GM21576 (cell line): ENCODE measurements at regions not wholly inside any gene's neighbourhood (a gene's known extent, or its start where the extent isn't known, plus 50 kb on each side); places are given as distances from the start of the nearest gene placed in this dataset.
"Not testable (repeated sequence)": the region's sequence is repeated elsewhere in the genome, so short reads cannot be mapped to it uniquely, and the experiment has no call there.

Experiments used
- ATAC-seq: cut with Tn5 transposase; IDR thresholded peaks from one replicate; pipeline ENCODE4 v1.9.1; 2021; ENCODE audit warnings: mild to moderate bottlenecking, moderate library complexity; ENCODE audit not compliant: unreplicated experiment

DNA sequence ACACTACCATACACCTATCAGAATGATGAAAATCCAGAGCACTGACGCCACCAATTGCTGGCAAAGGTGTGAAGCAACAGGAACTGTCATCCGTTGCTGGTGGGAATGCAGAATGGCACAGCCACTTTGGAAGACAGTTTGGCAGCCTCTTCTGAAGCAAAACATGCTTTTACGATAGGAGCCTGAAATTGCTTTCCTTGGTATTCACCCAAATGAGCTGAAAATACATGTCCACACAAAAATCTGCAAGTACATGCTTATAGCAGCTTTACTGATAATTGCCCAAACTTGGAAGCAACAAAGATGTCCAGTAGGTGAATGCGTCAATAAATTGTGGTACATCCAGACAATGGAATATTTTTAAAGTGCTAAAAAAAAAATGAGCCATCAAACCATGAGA is 322.8 kb upstream of the FAT1 start:
- no peak for ATAC-seq

DNA sequence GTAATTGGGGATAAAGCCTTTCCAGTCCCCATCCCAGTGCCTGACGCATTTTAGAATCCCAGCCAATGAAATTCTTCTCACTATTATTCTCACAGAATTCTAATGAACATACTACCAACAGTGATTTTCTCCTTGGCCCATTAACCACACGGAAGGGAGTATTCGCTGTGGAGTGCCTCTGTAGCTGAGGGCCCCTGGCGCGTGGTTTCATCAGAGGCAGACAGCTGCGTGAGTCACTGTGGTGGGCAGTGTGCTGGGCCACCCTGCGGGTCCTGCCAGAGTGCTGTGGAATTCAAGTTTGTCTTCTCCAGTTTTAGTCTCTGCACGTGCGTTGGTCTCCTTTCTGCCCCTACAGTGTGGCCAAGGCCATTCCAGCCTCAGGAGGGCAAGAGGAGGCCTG is 335.4 kb upstream of the FAT1 start:
- ATAC-seq: no peak

DNA sequence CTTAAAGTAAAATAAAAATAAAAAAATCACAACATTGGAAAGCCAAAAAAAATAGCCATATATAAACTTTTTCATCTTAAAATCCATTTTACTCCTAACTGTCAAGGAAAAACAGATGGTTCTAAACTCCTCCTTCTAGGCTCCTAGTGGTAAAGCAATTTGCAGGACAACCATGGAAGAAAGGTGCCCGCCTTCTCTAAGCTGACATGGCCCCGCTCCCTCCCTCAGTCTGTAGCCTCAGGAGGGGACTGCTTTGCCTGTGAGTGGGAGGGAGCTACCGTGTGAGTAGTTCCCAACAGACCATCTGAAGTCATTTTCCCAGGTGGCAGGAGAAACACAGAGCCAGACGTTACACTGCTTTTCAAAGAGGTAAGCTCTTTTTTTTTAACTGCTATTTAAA is 336.2 kb upstream of the FAT1 start:
- ATAC-seq: no peak

DNA sequence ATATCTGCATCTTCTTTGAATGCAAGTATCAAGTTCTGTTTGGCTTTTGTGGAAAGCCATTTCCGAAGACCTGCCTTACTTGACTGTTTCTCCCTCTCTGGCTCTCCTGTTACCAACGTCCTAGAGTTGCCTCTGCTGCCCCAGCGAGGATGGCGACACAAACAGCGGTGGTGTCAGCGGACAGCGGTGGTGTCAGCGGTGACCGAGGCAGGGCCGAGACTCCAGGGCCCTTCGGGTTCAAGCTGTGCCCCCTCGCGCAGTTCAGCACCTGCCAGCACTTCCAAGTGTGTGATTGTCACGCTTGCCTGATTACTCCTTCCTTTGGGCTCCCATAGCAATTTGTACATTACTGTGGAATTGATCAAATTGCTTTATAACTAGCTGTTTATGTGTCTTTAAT is 336.9 kb upstream of the FAT1 start:
- no peak for ATAC-seq

DNA sequence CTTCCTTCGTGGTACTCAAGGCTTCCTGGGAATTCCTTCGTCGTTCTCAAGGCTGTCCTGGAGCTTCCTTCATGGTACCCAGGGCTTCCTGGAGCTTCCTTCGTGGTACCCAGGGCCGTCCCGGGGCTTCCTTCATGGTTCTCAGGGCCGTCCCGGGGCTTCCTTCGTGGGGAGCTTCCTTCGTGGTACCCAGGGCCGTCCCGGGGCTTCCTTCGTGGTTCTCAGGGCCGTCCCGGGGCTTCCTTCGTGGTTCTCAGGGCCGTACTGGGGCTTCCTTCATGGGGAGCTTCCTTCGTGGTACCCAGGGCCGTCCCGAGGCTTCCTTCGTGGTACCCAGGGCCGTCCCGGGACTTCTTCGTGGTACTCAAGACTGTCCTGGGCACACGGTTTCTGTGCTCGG is 339.6 kb upstream of the FAT1 start:
- ATAC-seq: no peak

DNA sequence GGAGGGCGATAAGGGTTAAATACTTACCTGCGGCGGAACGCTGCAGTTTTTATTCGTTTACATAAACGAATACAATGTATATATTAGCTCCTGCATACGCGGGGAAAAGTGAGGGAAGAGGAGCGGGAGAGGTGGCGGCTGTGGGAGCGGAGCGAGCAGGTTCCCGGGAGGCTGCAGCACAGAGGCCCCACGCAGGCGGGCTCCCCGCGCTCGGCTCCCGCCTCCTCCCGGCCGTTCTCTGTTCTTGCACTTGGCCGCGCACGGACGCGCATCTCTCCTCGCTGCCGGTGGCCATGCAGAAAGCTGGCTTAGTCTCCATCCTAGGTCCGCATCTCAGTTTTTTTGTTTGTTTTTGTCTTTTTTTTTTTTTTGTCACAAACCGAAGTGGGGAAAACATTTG is 340.4 kb upstream of the FAT1 start:
- ATAC-seq: no peak

DNA sequence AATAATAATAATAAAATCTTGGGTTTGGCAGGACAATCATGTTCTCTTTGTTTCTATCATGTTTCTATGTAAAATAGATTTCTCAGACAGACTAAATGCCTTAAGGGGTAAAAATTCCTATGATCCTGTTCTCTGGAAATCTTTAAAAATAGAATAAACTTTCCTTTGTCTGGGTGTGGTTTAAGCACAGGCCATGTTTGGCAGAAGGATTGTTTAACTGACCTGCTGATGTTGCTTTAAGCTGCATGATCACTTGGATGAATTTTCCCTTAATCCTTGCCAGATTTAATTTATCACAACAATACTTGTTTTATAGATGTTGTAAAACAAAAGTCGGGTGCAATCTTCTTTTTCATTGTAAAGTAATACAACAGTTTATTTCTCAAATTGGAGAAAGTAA is 341.7 kb upstream of the FAT1 start:
- no peak for ATAC-seq

DNA sequence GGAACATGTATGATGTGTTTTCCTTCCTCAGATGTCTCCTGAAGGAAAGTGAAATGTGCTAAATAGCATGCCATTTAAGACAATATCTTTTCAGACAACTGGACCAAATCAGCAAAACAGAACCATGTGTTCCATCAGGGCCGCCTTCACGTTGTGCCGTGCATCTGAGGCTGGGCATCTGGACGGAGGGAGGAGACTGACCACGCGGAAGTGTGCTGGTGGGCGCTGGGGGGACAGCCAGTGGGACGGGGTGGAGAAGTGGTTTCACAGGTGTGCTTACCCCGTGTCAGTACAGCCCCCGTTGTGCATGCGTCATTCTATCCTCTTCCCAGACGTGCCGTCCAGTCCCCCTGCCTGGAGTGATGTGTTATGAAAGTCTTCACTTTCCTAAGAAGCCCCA is 342.1 kb upstream of the FAT1 start:
- ATAC-seq: no peak

DNA sequence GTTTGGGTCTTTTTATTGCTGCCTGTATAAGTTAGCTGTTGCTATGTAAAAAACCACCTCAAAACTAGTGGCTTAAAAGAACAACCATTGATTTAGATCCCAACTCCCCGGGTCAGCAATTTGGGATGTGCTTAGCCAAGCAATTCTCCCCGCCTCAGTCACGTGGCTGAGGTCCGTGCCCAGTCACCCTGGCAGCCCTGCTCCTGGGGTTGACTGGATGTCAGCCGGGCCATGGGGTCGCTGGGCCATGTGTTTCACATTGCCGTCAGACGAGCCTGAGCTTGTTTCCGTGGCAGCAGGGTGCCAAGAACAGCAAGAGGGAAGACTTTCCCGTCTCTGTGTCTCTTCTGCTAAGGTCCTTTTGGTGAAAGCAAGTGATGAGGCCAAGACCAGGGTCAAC is 345.7 kb upstream of the FAT1 start:
- ATAC-seq: no peak

DNA sequence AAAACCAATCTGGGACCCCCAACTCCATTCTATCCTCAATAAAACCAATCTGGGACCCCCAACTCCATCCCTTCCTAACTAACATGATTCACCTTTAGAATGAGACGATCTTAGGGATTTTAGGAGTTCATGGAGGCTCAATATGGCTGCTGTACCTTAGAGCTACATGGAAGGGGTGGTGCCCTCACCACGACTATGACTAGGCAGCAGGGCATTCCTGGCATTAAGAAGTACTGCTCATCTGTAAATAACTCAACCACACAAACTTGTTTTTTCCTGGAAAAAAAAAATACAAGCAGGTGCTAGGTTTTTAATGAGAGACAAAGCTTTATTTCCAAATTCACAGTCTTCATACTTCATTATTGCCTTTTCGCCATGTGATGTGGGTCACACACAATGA is 346.5 kb upstream of the FAT1 start:
- no peak for ATAC-seq

DNA sequence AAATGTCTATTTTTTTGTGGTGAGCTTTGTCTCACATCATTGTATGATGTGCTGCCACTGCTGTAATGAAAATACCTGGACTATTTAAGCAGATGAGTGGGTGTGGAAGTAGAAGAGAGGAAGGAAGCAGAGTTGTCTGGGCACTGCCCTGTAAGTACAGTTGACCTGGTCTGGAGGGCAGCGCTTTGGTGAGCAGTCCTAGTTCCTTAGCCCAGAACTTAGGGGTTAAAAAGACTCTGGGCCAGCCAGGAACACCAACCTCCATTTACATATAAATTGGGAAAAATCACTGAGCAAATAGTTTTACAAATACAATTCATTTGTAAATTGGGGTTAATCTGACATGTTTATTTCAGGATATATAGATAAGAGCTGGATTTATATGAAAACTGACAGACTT is 347.1 kb upstream of the FAT1 start:
- ATAC-seq: no peak

DNA sequence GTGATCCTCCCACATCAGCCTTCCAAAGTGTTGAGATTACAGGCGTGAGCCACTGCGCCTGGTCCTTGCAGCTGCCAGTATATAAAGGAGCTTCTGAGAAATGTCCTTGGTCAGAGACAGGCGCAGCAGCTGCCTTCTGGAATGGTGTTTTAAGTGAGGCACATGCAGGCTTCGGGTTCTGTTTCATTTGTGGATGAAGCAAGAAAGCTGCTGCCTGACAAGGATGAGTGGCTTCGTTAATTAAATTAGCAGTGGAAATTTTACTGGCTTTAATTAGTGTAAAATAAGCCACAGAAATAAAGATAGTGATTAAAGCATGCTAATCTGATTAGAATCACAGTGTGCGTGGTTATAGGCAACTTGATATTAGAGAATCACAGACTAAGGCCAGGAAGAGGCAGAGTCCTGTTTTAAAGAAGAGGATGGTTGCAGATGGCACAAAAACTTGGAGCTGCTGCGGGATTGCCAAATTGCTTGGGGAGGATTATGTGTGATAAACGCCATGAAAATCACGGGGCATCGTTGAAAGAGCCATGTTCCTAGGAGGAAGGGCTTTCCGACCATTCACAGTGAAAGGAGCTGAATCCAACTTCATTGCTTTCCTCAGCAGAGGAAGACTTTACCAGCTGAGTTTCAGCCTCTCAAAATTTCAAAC is 348.4 kb upstream of the FAT1 start:
- ATAC-seq: no peak

DNA sequence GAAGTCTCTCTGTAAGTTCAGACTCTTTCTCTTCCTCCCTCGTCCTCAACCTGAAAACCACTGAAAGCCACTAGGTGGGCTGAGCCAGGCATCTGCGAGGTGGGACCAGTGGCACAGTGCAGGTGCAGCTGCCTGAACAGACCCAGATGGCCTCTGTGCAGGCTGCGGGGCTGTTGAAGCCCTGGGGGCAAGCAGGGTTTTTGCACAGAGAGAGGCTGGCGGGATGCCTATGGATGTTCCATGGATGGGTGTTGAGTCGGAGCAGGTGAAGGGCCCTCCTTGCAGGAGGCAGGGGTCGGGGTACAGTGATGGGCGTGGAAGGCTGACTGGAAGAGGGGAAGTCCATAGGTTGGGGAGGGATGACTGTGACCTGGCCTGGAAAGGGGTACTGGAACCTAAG is 350.2 kb upstream of the FAT1 start:
- ATAC-seq: no peak

DNA sequence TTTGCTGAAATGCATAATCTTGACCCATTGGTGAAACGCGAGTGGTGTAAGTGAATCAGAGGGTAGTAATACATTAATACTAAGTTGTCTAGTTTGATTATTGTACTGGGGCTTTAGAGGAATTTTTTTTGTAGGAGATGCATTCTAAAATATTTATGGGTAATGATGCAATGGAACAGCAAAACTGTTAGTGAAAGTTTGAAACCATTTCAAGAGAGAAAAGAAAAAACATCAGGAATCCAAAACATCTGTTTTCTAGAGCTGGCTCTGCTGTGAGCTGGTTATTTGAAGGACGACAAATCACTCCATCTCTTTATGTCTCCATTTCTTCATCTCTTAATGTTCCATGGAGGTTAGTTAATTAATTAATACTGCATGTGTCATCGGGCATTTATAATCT is 351.9 kb upstream of the FAT1 start:
- ATAC-seq: no peak

DNA sequence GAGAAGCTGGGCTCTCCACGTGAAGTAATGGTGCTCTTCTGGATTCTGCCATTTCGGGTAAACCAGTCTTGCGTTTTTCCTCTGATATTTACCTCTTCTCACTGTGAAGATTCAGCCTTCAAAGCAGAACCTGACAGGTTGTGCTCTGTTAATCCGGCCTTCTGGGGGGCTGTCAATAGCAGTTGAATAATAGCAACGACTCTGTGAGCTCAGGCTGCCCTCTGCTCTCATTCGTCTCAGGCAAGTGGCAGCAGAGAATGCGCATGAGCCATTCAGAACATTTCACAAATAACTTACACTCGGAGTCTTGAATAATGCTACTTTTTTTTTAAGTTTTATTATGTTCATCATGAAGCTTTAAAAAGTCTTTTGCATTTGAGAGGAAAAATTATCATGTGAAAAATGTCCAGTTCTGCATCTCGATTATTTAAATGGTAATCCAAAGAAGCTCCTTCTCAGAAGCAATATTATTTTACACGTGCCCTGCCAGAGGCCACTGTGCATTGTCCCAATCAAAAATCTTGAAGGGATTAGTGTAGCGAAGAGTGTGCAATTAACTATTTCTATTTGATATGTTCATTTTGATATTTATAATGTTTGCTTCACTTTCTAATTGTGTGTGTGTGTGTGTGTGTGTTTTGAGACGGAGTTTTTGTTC is 354.2 kb upstream of the FAT1 start:
- no peak for ATAC-seq

DNA sequence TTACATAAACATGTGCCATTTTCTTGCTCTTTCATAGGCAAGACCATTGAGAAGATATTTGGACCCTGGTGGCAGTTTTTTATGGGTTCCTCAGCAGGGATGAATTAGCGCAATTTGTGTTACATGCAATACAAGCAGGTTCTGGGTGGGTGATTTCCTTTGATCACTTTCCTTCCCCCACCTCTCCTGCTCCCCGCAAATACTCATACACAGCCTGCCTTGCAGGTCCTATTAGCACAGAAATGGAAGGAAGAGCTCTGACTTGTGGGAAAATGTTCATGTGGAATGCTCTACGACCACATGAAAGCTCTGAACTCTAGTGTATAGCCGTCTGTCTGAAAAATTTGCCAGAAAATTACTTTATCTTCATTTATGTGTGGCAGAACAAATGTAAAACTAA is 361.0 kb upstream of the FAT1 start:
- no peak for ATAC-seq

DNA sequence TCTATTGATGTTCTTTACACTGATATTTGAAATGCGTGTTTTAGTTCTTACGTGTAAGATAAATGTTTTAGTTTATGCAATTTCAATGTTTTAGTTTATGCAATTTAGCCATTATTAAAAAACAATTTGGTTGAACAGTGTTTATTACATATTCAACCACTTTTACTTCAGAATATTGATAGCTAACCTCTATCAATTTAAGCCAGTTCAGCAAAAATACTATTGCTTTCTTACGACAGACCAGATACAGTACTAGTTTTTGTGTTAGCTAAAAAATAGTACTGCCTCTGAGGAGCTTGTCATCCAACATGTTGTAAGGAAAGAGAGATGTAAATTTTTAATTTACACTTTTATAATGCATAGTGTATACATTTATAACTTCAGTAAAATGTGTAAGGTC is 361.7 kb upstream of the FAT1 start:
- no peak for ATAC-seq

DNA sequence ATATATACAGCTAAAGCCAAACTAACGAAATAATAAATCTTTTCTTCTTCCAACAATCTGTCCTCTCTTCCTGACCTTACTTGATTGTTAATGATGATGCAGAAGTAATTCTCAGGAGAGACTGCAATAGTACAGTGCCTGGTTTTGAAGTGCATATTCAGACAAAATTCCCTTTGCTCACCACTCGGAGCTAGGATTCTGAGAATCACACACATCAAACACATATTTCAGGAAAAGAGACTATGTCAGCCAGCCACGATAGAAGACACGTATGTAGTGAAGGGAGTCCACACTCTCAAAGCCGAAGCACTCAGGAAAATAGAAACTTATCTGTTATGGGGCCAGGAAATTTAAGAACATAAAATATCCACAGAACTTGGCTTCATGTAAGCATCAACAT is 362.5 kb upstream of the FAT1 start:
- ATAC-seq: no peak

DNA sequence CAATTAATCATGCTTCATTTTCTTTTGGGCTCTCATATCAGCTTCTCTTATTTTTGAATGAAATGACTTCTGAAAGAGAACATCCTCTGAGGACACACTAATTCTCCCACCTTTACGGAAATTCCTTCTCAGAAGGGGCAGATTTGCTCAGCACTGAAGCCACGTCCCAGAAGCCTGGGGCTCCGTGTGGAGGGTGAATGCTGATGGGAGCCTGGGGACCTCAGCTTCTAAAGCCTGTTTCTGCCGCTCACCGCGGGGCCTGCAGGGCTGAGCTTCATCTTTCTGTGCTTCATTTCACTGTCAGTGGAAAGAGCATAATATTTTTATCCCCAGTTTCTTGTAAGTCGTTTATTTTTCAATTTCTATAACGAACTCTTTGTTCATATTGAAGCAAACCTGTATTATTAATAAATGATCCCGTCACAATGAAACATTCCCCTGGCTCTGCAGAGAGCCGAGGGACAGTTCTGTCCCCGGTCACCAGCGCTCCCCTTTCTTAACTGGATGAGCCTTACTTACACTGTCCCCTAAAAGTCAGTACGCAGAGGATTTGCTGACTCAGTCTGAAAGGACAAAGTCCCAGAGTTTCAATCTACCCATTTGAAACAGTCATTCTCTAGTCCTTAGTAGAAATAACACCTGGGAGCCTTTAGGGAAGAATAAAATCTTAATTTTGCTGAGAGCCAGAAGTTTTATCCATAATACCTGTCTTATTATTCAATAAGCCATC is 364.6 kb upstream of the FAT1 start:
- no peak for ATAC-seq

DNA sequence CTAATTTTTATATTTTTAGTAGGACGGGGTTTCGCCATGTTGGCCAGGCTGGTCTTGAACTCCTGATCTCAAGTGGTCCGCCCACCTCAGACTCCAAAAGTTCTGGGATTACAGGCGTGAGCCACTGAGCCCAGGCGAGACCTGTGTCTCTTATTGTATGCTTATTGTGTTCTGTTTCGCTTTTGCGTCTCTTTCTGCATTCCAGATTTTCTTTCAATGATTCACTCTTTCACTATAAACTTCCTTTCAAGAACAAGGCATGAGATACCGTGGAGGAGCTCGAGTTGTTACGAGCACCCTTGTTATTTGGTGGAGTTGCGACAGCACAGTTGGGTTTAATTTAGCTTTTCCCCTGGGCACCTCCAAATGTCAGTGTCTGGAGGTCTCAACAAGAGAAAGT is 366.7 kb upstream of the FAT1 start:
- no peak for ATAC-seq

DNA sequence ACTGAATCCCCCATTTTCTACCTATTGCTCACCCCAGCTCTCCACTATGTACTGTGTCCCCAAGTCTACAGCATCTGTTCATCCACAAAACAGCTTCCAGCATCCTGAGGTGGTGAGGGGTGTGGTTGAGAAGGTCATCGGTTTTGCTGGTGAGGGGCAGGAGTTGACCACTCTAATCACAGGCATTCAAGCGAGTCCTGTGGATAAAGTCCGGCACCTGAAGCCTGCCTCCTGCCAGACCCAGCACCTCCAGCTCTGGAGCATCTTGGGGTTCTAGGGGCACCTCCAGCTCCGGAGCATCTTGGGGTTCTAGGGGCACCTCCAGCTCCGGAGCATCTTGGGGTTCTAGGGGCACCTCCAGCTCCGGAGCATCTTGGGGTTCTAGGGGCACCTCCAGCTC is 367.2 kb upstream of the FAT1 start:
- ATAC-seq: not testable (repeated sequence)

DNA sequence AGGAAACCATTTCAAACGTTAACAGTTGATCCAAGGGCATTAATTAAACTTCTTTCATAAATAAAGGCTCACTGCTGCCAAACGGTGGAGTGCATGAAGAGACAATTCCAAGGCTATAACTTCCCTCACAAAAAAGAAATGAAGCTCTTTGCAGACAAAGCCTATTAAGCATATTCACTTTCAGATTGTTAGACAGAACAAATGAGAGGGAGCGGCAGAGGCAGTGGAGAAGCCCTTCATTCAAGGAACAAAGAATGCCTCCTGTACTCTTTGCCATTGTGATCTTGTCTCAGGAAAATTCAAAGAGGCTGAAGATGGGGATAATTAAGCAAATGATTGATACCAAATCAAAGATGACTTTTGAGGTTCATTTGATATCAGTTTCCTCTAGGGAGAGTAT is 370.5 kb upstream of the FAT1 start:
- ATAC-seq: no peak

DNA sequence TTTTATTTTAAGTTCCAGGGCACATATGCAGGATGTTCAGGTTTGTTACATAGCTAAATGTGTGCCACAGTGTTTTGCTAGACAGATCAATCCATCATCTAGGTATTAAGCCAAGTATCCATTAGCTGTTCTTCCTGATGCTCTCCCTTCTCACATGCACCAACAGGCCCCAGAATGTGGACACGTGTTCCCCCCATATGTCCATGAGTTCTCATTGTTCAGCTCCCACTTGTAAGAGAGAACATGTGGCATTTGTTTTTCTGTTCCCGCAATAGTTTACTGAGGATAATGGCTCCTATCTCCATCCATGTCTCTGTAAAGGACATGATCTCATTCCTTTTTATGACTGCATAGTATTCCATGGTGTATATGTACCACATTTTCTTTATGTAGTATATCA is 374.8 kb upstream of the FAT1 start:
- ATAC-seq: no peak
